Esophagus squamous epithelium (tissue), 4 donors: ENCODE measurements at regions not wholly inside any gene's neighbourhood (a gene's known extent, or its start where the extent isn't known, plus 50 kb on each side); places are given as distances from the start of the nearest gene placed in this dataset.

Experiments used
- POLR2A ChIP-seq, 4 donors: fragments of 450-650 bp; IDR thresholded peaks; one replicate each; pipeline ENCODE4 v1.6.1; 2017; ENCODE audit warnings: antibody characterized with exemption in 4 of 4, mild to moderate bottlenecking in 4 of 4, moderate library complexity in 3 of 4
- TF ChIP-seq, protein P1 (sequence below), 6 experiments: fragments of 450-650 bp in 4 of 6; fragments of 200-600 bp in 2 of 6; sonication (generic) in 2 of 6; IDR thresholded peaks; one replicate each; pipeline ENCODE4 v1.5.1; 2016 to 2019; ENCODE audit warnings: antibody characterized with exemption in 6 of 6, mild to moderate bottlenecking in 4 of 6, moderate library complexity in 4 of 6

DNA sequence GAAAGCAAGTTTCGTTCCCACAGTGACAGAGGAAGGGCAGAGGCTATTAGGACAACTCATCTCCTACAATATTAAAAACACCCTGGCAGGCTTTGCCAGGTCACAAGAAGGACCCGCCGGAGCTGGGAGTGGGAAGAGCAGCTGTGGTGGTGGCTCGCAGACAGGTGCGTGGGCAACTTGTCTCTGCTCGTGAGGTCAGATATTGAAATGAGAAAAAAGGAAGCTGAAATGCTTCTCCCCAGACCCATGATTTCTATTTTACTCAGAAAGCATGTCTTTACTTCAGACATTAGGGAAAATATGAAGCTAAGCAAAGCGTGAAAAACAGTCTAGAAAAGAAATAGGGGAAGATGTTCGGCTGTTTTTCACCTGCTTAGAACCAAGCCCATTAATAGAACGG lies 166.3 kb upstream of the EEF1E1 start:
- TF ChIP-seq POLR2A (IDR thresholded peaks at IDR 0.05): no peak
- TF ChIP-seq, protein P1, sequence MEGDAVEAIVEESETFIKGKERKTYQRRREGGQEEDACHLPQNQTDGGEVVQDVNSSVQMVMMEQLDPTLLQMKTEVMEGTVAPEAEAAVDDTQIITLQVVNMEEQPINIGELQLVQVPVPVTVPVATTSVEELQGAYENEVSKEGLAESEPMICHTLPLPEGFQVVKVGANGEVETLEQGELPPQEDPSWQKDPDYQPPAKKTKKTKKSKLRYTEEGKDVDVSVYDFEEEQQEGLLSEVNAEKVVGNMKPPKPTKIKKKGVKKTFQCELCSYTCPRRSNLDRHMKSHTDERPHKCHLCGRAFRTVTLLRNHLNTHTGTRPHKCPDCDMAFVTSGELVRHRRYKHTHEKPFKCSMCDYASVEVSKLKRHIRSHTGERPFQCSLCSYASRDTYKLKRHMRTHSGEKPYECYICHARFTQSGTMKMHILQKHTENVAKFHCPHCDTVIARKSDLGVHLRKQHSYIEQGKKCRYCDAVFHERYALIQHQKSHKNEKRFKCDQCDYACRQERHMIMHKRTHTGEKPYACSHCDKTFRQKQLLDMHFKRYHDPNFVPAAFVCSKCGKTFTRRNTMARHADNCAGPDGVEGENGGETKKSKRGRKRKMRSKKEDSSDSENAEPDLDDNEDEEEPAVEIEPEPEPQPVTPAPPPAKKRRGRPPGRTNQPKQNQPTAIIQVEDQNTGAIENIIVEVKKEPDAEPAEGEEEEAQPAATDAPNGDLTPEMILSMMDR (IDR thresholded peaks at IDR 0.05): no peak
